SH-SY5Y (cell line): ENCODE measurements at regions not wholly inside any gene's neighbourhood (a gene's known extent, or its start where the extent isn't known, plus 50 kb on each side); places are given as distances from the start of the nearest gene placed in this dataset.

Experiments
- GATA2 ChIP-seq: IDR thresholded peaks from 2 replicates; pipeline ENCODE4 v1.6.1; 2011; ENCODE audit warnings: mild to moderate bottlenecking, low read depth, low read length
- GATA3 ChIP-seq: IDR thresholded peaks from 2 replicates; pipeline ENCODE4 v1.6.1; 2011; ENCODE audit warnings: low read depth, mild to moderate bottlenecking, low read length, moderate library complexity

- no peak for TF ChIP-seq GATA2
- TF ChIP-seq GATA3: no peak
These were observed 140.6 kb upstream of the PELI2 start for GRCh38 chr14:55977392-55978150.
